AG04449 (cell line): ENCODE measurements at regions not wholly inside any gene's neighbourhood (a gene's known extent, or its start where the extent isn't known, plus 50 kb on each side); places are given as distances from the start of the nearest gene placed in this dataset.

ENCODE experiments used
- CTCF ChIA-PET: fragments of 350-600 bp; formaldehyde crosslinking; extraction: SDS; loops from one replicate; lab custom pipeline; 2021; ENCODE audit warnings: antibody characterized with exemption; lab: Yijun Ruan, JAX
- POLR2A ChIA-PET: fragments of 400-600, 350-600 bp; formaldehyde crosslinking; extraction: SDS; loops from one replicate; lab custom pipeline; 2020; ENCODE audit warnings: antibody characterized with exemption, inconsistent platforms; lab: Yijun Ruan, JAX
- DNase-seq: peaks from one replicate; pipeline ENCODE4 v3.0.0-alpha.2; 2010; ENCODE audit warnings: low read depth, low spot score
- H3K4me3 ChIP-seq: 2 replicates; pipeline ENCODE4 v1.5.1; 2011; ENCODE audit warnings: low read depth, mild to moderate bottlenecking, control low read depth, low read length
- TF ChIP-seq, protein P1 (sequence below): IDR thresholded peaks from one replicate; pipeline ENCODE4 v1.5.1; 2011; ENCODE audit warnings: mild to moderate bottlenecking, moderate library complexity, low read length, control low read depth, inconsistent platforms; ENCODE audit not compliant: insufficient read depth; ENCODE audit errors: missing control alignments

DNA sequence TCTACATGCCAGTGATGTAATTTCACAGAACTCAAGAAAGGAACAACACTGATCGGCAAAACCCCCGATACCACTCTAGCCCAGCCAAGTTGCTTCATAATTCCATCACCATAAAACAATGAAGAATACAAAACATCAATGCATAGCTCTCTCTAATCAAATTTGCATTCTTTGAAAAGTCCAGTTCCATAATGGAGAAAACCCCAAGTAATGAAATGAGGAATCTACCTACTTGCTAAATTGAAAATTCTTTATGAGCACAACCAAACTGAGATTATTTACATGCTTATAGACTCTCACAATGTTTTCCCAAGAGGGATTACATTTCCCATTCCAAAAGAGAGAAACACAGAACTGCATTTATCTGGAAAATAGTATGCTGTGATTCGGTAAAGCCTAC lies 186.5 kb downstream of the NR4A2 start:
- CTCF ChIA-PET: no interaction called here
- no peak overlapping the region for H3K4me3 ChIP-seq
- POLR2A ChIA-PET: no interaction called here
- TF ChIP-seq, protein P1, sequence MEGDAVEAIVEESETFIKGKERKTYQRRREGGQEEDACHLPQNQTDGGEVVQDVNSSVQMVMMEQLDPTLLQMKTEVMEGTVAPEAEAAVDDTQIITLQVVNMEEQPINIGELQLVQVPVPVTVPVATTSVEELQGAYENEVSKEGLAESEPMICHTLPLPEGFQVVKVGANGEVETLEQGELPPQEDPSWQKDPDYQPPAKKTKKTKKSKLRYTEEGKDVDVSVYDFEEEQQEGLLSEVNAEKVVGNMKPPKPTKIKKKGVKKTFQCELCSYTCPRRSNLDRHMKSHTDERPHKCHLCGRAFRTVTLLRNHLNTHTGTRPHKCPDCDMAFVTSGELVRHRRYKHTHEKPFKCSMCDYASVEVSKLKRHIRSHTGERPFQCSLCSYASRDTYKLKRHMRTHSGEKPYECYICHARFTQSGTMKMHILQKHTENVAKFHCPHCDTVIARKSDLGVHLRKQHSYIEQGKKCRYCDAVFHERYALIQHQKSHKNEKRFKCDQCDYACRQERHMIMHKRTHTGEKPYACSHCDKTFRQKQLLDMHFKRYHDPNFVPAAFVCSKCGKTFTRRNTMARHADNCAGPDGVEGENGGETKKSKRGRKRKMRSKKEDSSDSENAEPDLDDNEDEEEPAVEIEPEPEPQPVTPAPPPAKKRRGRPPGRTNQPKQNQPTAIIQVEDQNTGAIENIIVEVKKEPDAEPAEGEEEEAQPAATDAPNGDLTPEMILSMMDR: no peak
- DNase-seq: no peak

- no peak for DNase-seq
- ChIA-PET CTCF (no interaction called here), POLR2A (no interaction called here)
- no peak overlapping the region for H3K4me3 ChIP-seq
- TF ChIP-seq, protein P1: no peak
Measured at GRCh38 chr2:156145469-156145868, 187.1 kb downstream of the NR4A2 start.

DNA sequence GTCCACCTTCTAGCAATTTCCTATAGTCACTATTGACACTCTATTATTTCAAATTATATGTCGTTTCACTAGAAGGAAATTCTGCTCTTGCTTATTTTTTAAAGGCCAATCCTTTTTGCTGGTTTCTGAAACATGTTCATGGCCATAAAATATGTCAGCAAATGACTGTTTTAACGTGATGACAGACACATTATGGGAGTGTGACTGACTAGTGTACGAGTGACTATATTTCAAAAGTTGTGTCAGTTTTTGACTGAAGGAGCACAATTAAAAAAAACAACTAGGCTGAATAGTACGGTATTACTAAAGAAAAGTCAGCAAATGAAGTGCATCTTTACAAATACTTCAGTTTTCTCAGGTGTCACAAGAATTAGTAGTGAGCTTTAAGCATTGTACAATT lies 196.0 kb downstream of the NR4A2 start:
- TF ChIP-seq, protein P1: no peak
- POLR2A ChIA-PET: no interaction called here
- no peak for DNase-seq
- H3K4me3 ChIP-seq: no peak overlapping the region
- CTCF ChIA-PET: no interaction called here

DNA sequence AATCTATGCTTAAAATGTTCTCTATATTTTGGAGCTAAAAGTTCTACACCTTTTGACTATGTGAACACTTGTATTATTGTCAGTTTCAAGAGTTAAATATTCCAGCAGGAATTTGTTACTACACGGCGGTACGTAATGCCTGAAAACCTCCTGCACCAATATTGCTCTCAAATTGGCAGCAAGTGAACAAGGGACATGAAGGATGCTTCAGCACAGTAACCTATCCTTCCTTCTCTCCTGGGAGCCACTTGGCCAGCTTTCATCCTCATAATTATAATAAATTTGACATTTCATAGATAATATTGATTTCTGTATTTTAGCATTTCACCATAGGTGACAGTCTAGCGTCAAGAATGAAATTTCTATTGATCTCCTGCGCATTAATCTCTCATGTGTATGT lies 197.6 kb downstream of the NR4A2 start:
- TF ChIP-seq, protein P1: no peak
- POLR2A ChIA-PET: no interaction called here
- no peak overlapping the region for H3K4me3 ChIP-seq
- DNase-seq: no peak
- CTCF ChIA-PET: no interaction called here

DNA sequence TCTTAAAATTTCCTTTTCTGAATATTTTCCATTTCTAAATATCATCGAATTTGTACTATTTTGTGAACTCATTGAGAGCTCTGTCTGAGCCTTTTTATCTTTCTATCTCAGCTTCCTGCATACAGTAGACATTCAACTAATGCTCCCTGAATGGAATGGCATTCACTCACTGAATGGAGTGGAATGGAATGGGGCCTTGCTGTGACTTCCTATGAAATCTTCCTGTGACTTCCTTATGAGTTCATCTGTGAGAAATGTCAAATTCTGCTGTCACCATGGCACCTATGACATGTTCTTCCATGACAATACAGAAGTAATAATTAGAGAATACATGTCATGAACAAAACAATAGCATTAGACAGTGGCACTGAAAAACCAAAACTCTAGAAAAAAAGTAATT lies 199.6 kb downstream of the NR4A2 start:
- TF ChIP-seq, protein P1: no peak
- ChIA-PET CTCF (no interaction called here), POLR2A (no interaction called here)
- no peak for DNase-seq
- no peak overlapping the region for H3K4me3 ChIP-seq

DNA sequence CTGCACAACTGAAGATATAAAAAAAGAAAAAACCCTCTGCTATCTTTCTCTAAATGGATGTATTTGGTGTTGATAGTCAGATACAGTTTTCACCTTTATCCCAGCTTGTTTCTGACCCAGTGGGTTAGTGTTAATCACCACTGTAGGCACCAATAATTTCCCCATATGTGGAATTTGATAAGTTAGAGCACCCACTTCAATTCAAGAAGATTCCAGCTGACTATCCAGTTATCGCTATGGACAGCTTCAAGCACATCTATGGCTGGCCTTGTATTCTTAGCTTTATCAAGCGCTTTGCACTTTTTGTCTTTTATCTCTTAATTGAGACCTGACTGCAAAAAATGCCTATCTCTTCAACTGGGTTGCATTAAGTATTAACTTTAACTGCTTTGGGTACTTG lies 200.4 kb downstream of the NR4A2 start:
- ChIA-PET POLR2A (no interaction called here), CTCF (no interaction called here)
- DNase-seq: no peak
- TF ChIP-seq, protein P1: no peak
- H3K4me3 ChIP-seq: no peak overlapping the region
